ENCODE measurements at regions not wholly inside any gene's neighbourhood (a gene's known extent, or its start where the extent isn't known, plus 50 kb on each side); places are given as distances from the start of the nearest gene placed in this dataset.

- no peak for DNase-seq (ENCODE audit: low spot score)
- in situ Hi-C loops (cut with MboI; ENCODE audit: low pct_unique_long_range_greater_than_20kb, low sequenced_read_pairs, unreplicated experiment) = no loop called here
- no peak for TF ChIP-seq CTCF (IDR thresholded peaks at IDR 0.05; ENCODE audit: extremely low read depth, insufficient read depth, missing control alignments)
Measured at GRCh38 chr14:58912287-58912686, 274.5 kb downstream of the DACT1 start.

GRCh38 chr14:58912799-58913432 is 275.2 kb downstream of the DACT1 start:
- DNase-seq (ENCODE audit: low spot score) = no peak
- in situ Hi-C loops (cut with MboI; ENCODE audit: low pct_unique_long_range_greater_than_20kb, low sequenced_read_pairs, unreplicated experiment) = no loop called here
- no peak for TF ChIP-seq CTCF (IDR thresholded peaks at IDR 0.05; ENCODE audit: extremely low read depth, insufficient read depth, missing control alignments)

GRCh38 chr14:58914279-58914855 is 274.1 kb upstream of the DAAM1 start:
- in situ Hi-C loops (cut with MboI; ENCODE audit: low pct_unique_long_range_greater_than_20kb, low sequenced_read_pairs, unreplicated experiment) = no loop called here
- DNase-seq (ENCODE audit: low spot score) = no peak
- TF ChIP-seq CTCF (IDR thresholded peaks at IDR 0.05; ENCODE audit: extremely low read depth, insufficient read depth, missing control alignments) = no peak

GRCh38 chr14:58915646-58916045 is 272.8 kb upstream of the DAAM1 start:
- DNase-seq (ENCODE audit: low spot score) = no peak
- in situ Hi-C loops (cut with MboI; ENCODE audit: low pct_unique_long_range_greater_than_20kb, low sequenced_read_pairs, unreplicated experiment) = no loop called here
- no peak for TF ChIP-seq CTCF (IDR thresholded peaks at IDR 0.05; ENCODE audit: extremely low read depth, insufficient read depth, missing control alignments)

- no peak for DNase-seq (ENCODE audit: low spot score)
- TF ChIP-seq CTCF (IDR thresholded peaks at IDR 0.05; ENCODE audit: extremely low read depth, insufficient read depth, missing control alignments) = no peak
- in situ Hi-C loops (cut with MboI; ENCODE audit: low pct_unique_long_range_greater_than_20kb, low sequenced_read_pairs, unreplicated experiment) = no loop called here
Measured at GRCh38 chr14:58918066-58918738, 270.3 kb upstream of the DAAM1 start.

GRCh38 chr14:58919217-58919616 is 269.2 kb upstream of the DAAM1 start:
- TF ChIP-seq CTCF (IDR thresholded peaks at IDR 0.05; ENCODE audit: extremely low read depth, insufficient read depth, missing control alignments) = no peak
- in situ Hi-C loops (cut with MboI; ENCODE audit: low pct_unique_long_range_greater_than_20kb, low sequenced_read_pairs, unreplicated experiment) = no loop called here
- DNase-seq (ENCODE audit: low spot score) = no peak

All from GM13977 (cell line).